ENCODE measurements at regions not wholly inside any gene's neighbourhood (a gene's known extent, or its start where the extent isn't known, plus 50 kb on each side); places are given as distances from the start of the nearest gene placed in this dataset.

DNA sequence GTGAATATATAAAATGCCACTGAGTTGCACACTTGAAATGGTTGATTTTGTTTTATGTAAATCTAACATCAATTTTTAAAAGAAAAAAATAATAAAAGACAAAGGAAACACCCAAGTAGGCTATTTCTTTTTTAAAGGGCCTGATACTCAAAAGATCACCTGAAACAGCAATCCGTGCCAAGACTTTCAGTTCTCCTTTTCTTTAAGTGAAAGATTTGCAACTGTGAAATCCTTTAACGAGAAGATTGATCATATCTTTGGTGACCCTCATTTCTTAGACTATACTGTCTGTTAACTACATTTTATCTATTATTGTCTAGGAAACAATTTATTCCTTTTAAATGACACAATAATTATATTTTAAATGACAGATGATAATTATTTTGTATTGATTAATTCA, 1841.5 kb downstream of the LRRC4C start:
- no peak for TF ChIP-seq EZH2phosphoT487 (IDR thresholded peaks at IDR 0.05; ENCODE audit: low read length)
- Histone ChIP-seq H3K27me3 (replicated peaks; ENCODE audit: insufficient read depth, low read length) (no peaks in the 10 kb centered on the region), H4K20me1 (ENCODE audit: insufficient read depth, low read length) (no peaks in the 10 kb centered on the region), H3K4me1 (ENCODE audit: low read length) (no peaks in the 10 kb centered on the region), H3K36me3 (replicated peaks; ENCODE audit: insufficient read depth, low read length) (no peaks in the 10 kb centered on the region), H3F3A (ENCODE audit: insufficient read depth, low read length) (no peaks in the 10 kb centered on the region), H3K27ac (ENCODE audit: low read length) (no peak overlapping the region), H3K4me2 (ENCODE audit: low read depth, low read length) (no peak overlapping the region), H3K9ac (ENCODE audit: low read length) (no peak overlapping the region), H2AFZ (ENCODE audit: low read length) (no peak overlapping the region), H3K79me2 (ENCODE audit: low read length) (no peaks in the 10 kb centered on the region), H3K4me3 (ENCODE audit: low read length) (no peak overlapping the region), H3K9me3 (replicated peaks; ENCODE audit: insufficient read depth, low read length) (no peaks in the 10 kb centered on the region), H3K9me2 (replicated peaks; ENCODE audit: insufficient read depth, low read length) (no peaks in the 10 kb centered on the region)
- peak; percentile 14 for DNase-seq

DNA sequence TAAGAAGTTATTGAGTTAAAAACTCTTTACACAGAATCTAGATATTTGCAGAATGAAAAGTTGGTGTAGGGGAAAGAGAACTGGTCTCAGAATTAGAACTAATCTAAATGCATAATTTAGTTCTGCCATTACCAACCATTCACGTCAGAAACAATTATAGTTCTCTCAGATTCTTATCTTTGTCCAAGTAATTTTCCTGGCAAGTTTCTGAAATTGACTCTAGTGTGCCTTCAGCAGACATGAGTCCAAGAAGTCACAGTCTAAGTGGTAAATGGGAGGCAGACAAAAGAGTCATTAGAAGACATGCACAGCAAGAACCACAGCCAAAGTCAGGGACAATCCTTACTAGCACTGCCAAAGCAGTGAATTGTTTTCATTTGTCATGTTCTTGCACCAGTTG, 1870.1 kb downstream of the LRRC4C start:
- Histone ChIP-seq H3K9me3 (replicated peaks; ENCODE audit: insufficient read depth, low read length) (no peaks in the 10 kb centered on the region), H3K4me2 (ENCODE audit: low read depth, low read length) (no peak overlapping the region), H3K4me3 (ENCODE audit: low read length) (no peak overlapping the region), H3K9ac (ENCODE audit: low read length) (no peak overlapping the region), H3F3A (ENCODE audit: insufficient read depth, low read length) (no peaks in the 10 kb centered on the region), H3K27me3 (replicated peaks; ENCODE audit: insufficient read depth, low read length) (no peaks in the 10 kb centered on the region), H3K4me1 (ENCODE audit: low read length) (no peaks in the 10 kb centered on the region), H3K36me3 (replicated peaks; ENCODE audit: insufficient read depth, low read length) (no peaks in the 10 kb centered on the region; the same call in 1 of the 2 replicates), H2AFZ (ENCODE audit: low read length) (no peak overlapping the region), H3K9me2 (replicated peaks; ENCODE audit: insufficient read depth, low read length) (no peaks in the 10 kb centered on the region), H3K27ac (ENCODE audit: low read length) (no peak overlapping the region), H4K20me1 (ENCODE audit: insufficient read depth, low read length) (no peaks in the 10 kb centered on the region), H3K79me2 (ENCODE audit: low read length) (no peaks in the 10 kb centered on the region)
- no peak for DNase-seq
- TF ChIP-seq EZH2phosphoT487 (IDR thresholded peaks at IDR 0.05; ENCODE audit: low read length) (no peak), EZH2 (optimal IDR thresholded peaks at IDR 0.05; ENCODE audit: low read depth, low read length) (no peak)
- TF ChIP-seq, protein P1, sequence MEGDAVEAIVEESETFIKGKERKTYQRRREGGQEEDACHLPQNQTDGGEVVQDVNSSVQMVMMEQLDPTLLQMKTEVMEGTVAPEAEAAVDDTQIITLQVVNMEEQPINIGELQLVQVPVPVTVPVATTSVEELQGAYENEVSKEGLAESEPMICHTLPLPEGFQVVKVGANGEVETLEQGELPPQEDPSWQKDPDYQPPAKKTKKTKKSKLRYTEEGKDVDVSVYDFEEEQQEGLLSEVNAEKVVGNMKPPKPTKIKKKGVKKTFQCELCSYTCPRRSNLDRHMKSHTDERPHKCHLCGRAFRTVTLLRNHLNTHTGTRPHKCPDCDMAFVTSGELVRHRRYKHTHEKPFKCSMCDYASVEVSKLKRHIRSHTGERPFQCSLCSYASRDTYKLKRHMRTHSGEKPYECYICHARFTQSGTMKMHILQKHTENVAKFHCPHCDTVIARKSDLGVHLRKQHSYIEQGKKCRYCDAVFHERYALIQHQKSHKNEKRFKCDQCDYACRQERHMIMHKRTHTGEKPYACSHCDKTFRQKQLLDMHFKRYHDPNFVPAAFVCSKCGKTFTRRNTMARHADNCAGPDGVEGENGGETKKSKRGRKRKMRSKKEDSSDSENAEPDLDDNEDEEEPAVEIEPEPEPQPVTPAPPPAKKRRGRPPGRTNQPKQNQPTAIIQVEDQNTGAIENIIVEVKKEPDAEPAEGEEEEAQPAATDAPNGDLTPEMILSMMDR (IDR thresholded peaks at IDR 0.05; ENCODE audit: low read length): no peak

DNA sequence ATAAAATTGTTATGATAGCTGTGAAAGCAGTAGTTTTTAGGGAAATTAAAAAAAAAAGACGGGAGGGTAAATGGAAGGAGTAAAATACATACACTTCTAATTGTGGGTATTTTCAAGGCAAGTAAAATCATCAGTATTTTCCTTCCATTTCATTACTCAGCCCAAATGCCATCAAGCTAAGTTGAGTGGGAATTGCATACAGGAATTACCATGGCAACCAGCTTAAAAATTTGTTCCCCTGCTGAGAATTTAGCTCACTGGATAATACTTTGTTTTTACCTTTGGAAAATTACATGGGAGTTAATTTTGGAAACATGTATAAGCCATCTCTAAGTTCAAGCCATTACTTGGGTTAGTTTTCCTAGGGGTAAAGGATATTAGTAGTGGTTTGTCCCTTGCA, 1873.4 kb downstream of the LRRC4C start:
- no peaks in the 10 kb centered on the region for H3K4me1 ChIP-seq (ENCODE audit: low read length)
- H2AFZ ChIP-seq (ENCODE audit: low read length): no peak overlapping the region
- H3K27me3 ChIP-seq (replicated peaks; ENCODE audit: insufficient read depth, low read length): no peaks in the 10 kb centered on the region
- no peaks in the 10 kb centered on the region for H3K9me3 ChIP-seq (replicated peaks; ENCODE audit: insufficient read depth, low read length)
- TF ChIP-seq EZH2phosphoT487 (IDR thresholded peaks at IDR 0.05; ENCODE audit: low read length) (no peak), EZH2 (optimal IDR thresholded peaks at IDR 0.05; ENCODE audit: low read depth, low read length) (no peak)
- TF ChIP-seq, protein P1 (IDR thresholded peaks at IDR 0.05; ENCODE audit: low read length): no peak
- no peaks in the 10 kb centered on the region for H3K79me2 ChIP-seq (ENCODE audit: low read length)
- H4K20me1 ChIP-seq (ENCODE audit: insufficient read depth, low read length): no peaks in the 10 kb centered on the region
- no peaks in the 10 kb centered on the region for H3F3A ChIP-seq (ENCODE audit: insufficient read depth, low read length)
- H3K4me3 ChIP-seq (ENCODE audit: low read length): no peak overlapping the region
- H3K9me2 ChIP-seq (replicated peaks; ENCODE audit: insufficient read depth, low read length): no peaks in the 10 kb centered on the region
- H3K9ac ChIP-seq (ENCODE audit: low read length): no peak overlapping the region
- no peak for DNase-seq
- no peaks in the 10 kb centered on the region for H3K36me3 ChIP-seq (replicated peaks; ENCODE audit: insufficient read depth, low read length)
- no peak overlapping the region for H3K27ac ChIP-seq (ENCODE audit: low read length)
- no peak overlapping the region for H3K4me2 ChIP-seq (ENCODE audit: low read depth, low read length)

DNA sequence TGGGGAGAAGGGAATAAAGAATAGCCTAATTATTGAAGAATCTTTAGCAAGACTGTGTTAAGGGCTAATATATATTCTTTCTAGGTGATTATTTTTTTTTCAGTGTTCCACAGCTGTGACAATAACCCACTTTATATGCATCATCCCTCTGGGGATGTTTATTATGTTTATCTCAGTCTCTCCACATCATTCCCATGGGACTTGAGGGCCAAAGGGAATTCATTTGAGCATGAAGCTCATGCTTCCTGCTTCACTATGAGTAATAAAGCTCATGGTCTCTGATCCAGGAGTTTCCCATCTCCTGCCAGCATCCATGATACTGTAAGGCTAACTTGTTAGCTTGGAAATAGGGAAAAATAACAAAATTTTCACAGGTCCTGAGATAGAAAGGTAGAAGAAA, 1888.4 kb downstream of the LRRC4C start:
- H3K27ac ChIP-seq (ENCODE audit: low read length): no peak overlapping the region
- no peak for DNase-seq
- no peaks in the 10 kb centered on the region for H3K79me2 ChIP-seq (ENCODE audit: low read length)
- H4K20me1 ChIP-seq (ENCODE audit: insufficient read depth, low read length): no peaks in the 10 kb centered on the region
- no peaks in the 10 kb centered on the region; the same call in 1 of the 2 replicates for H3K9me3 ChIP-seq (replicated peaks; ENCODE audit: insufficient read depth, low read length)
- H3K9me2 ChIP-seq (replicated peaks; ENCODE audit: insufficient read depth, low read length): no peaks in the 10 kb centered on the region
- H3F3A ChIP-seq (ENCODE audit: insufficient read depth, low read length): no peaks in the 10 kb centered on the region
- no peak overlapping the region for H3K9ac ChIP-seq (ENCODE audit: low read length)
- H3K27me3 ChIP-seq (replicated peaks; ENCODE audit: insufficient read depth, low read length): no peaks in the 10 kb centered on the region
- no peak overlapping the region for H3K4me2 ChIP-seq (ENCODE audit: low read depth, low read length)
- H3K4me3 ChIP-seq (ENCODE audit: low read length): no peak overlapping the region
- no peaks in the 10 kb centered on the region for H3K4me1 ChIP-seq (ENCODE audit: low read length)
- H2AFZ ChIP-seq (ENCODE audit: low read length): no peak overlapping the region
- no peaks in the 10 kb centered on the region for H3K36me3 ChIP-seq (replicated peaks; ENCODE audit: insufficient read depth, low read length)
- TF ChIP-seq EZH2phosphoT487 (IDR thresholded peaks at IDR 0.05; ENCODE audit: low read length) (no peak), EZH2 (optimal IDR thresholded peaks at IDR 0.05; ENCODE audit: low read depth, low read length) (no peak)
- TF ChIP-seq, protein P1 (IDR thresholded peaks at IDR 0.05; ENCODE audit: low read length): no peak
